CD4-positive, alpha-beta T cell treated with Interleukin-12 subunit alpha and Interleukin-12 subunit beta, for 1 hour (primary cell): ENCODE measurements at regions not wholly inside any gene's neighbourhood (a gene's known extent, or its start where the extent isn't known, plus 50 kb on each side); places are given as distances from the start of the nearest gene placed in this dataset.

Experiments
- DNase-seq: peaks from one replicate; pipeline ENCODE4 v3.0.0-alpha.2; 2020

DNA sequence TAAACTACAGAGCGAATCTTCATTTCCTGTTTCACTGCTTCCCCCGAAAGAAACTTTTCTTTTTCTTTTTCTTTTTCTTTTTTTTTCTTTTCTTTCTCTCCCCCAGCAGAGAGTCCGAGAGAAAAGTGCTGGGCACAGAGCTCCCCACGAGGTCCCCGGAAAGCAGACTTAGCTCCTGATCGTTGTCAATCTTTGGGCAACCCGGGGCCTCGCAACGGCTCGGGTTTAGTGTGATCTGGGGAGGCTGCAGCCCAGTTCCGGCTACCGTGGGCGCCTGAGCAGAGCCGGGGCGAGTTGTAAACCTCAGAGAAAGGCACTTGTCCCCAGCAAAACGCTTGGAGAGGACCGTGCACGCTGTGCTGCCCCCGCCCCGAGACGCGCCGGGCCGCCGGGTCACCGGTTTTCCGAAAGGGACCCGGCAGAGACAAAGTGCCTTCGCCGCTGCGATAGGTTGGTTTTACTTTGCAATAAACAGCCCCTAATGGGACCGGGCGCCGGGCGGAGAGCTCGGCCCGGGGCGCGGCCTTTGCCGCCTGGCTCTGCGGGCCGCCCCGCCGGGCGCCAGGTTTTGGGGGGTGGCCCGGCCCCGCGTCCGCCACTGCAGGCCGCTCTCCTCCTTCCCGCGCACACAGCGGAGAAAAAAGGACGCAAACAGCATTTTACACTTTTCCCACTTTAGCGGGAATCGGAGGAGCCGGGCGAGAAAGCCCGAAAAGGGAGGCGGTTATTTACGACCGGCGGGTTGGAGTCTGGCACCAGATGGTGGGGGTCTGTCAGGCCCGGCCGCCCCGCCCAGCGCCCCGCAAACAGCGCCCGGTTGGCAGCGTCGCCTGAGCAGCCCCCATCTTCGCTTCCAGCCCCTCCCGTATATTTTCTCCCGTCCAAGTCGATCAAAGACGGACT is 136.0 kb downstream of the INSIG2 start:
- peak; percentile 33 for DNase-seq

DNA sequence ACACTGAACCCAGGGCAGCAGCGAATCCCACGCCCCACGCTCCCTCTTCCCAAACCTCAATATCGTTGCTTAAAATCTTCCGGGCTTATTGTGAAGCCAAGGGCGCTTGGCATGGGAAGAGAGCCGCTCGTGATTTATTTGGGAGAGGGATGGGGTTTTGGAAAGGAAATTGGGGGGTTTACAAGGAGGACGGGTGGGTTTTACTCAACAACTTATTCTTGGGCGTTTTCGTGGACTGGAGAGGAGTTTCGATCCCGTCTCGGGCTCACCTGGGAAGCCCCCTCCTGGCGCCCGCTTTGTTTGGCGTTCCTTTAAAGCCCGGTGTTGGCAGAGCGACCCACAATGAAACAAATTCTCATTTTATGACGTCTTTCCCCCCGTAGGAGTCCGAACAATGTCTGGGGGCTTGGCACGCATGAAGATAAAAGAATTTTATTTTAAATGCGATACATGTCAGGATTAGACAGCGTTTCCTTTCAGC is 135.3 kb downstream of the INSIG2 start:
- DNase-seq, result peak; percentile 16

DNA sequence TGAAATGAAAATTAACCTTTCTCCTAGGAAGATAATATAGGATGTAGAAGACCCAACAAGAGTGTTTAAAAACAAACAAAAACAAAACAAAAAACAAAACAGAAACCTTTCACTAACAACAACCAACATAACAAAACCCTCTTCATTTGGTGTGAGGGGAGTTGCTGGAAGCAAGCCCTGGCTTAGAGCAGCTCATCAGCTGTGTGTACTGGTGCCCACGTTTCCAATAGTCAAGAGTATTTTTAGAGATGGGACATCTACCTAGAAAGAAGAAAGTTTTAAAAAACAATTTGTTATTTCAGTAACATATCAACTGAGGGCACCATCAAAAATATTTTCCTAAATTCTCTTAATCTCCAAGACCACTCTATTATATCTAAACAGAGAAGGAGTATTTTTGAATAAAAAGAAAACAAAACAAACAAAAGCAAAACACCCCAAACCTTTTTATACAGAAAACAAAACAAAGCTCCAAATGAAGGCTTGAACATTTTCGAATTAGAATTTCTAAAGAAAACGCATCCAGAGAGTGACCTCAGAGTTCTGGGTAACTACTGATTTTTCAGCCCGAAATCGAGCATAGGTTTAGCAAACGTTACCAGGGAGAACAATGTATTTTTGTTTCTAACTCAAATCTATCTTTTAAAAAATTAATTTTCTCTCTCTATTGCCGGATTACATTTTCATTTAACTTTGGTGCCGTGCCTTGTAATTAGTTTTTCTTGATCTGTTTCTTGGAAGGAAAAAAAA is 134.6 kb downstream of the INSIG2 start:
- no peak for DNase-seq

DNA sequence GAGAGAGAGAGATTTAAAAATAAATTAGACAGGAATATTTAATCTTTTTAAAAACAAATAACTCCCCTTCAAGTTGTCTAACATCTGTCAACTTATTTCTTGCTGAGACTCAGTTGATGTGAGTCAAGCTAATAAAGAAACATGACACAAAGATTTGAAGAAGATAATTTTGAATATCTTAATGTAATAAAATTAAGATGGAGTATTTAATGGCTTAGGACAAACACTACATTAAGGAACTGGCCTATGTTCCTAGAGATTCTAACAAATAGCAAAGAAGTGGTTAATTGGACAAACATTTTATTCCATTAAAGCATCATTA is 134.0 kb downstream of the INSIG2 start:
- DNase-seq, result no peak

DNA sequence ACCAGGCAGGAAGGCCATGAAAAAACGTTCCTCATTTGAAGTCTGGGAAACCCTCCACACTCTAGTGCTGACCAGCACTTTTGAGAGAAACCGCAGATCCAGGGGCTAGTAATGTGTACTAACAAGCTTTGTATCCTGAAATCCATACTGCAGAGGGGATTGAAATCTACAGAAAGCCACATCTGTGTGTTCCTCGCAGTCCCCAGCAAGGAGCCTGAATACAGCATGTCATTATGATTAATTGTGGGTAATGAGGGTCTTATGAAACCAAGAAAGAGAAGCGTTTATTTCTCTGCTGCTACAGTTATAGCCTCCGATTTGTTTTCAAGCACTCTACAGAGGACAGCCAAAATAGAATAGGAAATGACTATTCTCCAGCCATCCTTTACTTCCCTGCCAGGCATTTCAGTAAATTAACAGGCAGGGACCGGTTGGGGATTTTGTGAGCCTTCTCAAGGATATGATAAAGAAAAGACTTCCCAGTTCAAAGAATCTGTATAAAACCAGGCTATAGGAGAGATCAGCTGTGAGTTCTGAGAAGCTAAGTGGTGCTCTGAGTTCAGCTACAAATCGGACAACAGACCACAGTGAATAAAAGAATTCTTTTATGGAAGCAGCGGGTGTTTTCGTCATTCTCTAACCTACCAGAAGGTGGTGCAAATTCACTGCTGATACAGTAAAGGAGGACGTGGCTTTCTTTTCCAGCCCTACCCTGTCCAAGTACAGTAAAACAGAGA is 133.4 kb downstream of the INSIG2 start:
- DNase-seq, result peak; percentile 63

DNA sequence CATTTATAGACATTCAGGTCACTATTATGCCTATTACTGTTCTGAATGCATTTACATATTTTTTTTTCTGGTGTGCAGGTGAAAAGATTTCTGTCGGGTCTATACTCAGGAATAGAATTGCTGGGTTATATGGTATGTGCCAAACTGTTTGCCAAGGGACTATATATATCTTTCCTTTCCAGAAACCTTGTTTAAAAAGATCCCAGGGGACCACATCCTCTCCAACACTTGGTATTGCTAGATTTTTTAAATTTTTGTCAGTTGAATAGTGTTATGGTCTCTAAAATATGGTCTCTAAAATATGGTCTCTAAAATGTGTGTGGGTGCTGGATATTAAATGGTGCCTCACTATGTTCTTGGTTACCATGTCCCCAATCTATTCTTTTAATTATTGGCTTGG is 131.3 kb downstream of the INSIG2 start:
- no peak for DNase-seq

DNA sequence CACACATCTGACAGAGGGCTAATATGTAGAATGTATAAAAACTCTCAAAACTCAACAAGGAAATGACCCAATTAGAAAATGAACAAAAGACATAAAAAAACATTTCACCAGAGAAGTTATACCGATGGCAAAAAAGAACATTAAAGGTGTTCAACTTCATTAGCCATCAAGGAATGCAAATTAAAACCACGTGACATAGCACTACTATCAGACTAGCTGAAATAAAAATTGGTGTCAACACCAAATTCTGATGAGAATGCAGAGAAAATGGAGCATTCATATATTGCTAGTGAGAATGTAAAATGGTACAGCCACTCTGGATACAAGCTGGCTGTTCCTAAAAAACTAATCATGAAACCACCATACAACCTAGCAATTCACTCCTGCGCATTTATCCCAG is 128.0 kb downstream of the INSIG2 start:
- no peak for DNase-seq

DNA sequence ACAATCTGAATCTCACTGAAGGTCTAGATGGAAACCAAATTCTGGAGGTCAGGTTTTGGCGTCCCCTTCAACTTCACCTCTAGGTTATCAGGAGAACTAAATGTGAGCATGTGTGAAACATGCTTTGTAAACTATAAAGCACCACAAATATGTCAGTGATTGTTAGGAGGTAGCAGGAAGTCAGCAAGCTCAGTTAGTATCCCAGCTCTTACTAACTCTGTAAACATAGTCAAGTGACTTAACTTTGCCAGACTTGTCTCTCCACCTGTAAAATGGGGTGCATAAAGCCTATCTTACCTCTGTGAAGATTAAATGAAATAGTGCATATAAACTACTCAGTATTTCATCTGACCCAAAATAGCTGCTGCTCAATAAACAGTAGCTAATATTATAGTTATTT is 121.5 kb downstream of the INSIG2 start:
- DNase-seq, result no peak

DNA sequence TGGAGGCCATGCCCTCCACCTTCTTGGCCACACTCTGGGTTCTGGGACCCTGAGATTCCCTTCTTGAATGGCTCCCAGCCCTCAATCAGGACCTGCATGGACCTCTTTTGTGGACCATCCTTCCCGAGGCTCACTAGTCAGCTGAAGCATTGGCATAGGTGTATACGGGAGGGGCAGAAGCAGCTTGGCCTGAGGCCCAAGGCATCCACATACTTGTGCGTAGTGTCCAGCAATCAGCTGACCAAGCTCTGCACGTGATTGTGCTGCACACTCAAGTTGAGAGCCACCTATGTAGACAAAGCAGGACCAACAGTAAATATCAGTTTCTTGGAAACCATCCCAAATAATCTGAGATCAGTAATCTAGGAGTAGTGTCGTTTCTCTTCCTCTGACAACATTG is 119.6 kb downstream of the INSIG2 start:
- no peak for DNase-seq

DNA sequence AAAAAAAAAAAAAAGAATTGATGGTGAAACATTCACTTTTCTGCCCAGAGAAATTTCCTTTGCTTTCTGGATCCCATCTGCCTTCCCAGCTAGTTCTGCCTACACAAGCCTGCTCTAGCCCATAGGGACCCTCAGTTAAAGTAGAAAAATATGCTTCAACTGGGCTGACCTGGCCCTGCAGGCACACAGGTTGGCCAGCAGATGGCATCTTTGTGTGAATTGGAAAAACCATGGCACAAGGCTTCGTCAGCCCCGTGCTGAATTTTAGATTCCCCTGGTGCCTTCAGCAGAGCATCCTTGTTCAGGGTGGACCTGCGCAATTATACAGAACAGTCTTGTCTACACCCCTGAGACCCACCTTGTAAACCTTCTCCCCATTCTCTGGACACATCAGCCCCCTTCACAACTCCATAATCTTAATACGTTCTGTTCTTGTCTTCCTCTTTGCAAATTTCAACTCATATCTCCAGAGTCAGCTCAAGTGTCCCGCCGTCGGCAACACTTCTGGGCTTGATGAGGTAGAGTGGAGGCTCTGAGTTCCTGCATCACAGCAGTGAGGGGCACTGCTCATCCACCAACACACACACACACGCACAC is 114.5 kb downstream of the INSIG2 start:
- peak; percentile 58 for DNase-seq

DNA sequence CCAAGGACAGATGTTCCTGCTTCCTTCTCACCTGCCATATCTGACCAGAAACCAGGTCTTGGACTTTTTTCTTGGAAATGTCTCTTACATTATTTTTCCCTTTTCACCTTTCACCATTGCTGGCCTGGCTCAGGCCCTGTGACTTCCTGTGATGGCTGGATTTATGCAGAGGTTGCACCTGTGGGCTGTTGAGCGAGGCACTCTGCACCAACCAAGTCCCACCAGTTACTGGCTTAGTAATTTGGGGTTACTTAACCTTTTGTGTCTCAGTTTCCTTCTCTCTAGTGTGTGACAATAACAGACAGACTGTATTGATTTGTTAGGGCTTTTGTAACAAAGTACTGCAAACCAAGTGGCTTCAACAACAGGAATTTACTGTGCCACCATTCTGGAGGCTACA is 110.0 kb downstream of the INSIG2 start:
- no peak for DNase-seq

DNA sequence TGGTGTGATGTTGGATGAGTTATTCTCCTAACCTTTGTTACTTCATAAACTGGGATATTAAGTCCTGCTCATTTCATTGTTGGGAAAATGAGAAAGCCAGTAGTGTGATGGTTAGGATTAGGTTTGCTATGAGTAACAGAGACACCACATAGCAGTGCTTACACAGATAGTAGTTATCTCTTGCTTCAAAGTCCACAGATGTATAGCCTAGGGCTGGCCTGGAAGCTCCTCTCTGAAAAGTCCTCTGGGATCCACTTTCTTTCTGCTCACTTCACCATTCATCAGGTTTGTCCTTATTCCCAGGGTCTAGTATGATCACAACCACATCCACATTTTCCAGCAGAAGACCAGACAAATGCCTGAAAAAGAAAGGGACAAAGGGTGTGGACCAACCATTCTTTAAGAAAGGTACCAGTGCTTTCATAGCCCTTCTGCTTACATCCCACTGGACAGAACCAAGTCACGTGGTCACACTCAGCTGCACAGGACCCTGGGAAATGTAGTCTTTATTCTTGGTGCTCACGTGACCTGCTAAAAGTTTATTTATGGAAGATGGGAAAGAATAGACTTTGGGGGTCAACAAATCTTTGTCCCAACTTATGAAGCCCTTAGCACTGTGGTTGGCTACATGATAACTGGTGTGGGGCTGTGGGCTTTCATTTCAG is 108.9 kb downstream of the INSIG2 start:
- peak; percentile 13 for DNase-seq

DNA sequence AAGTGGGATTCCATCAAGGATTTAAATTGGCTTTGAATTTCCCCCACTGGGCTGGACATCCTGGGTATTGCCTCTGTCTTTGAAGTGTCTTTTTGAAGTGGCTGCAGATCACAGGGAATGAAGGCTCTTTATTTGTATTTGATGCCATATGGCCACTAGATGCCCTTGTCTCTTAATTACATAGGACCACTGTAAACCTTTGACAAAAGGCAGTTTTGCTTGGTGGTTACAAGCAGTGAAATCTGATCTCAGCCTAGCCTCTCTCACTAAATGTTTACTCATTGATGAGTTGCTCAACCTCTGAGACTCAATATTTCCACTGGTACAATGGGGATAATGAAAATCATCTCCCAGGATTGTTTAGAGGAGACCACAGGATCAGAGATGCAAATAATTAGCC is 102.2 kb downstream of the INSIG2 start:
- no peak for DNase-seq

DNA sequence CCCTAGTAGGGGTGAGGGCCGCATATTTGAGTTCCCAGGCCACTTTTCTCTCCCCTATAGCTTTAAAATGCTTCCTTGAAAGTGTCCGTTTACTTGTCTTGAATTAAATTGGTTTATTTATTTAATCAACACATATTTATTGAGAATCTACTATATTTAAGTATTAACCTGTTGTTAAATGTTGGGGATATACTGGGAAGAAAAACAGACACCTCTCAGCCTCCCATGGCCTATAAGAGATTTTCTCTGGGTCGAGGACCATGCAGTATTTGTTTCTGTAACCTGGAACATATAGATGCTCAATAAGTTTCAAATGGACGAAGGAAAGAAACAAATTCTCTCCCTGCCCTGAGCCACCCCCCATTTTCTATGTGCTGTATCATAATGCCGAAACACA is 98.6 kb downstream of the INSIG2 start:
- DNase-seq, result no peak

DNA sequence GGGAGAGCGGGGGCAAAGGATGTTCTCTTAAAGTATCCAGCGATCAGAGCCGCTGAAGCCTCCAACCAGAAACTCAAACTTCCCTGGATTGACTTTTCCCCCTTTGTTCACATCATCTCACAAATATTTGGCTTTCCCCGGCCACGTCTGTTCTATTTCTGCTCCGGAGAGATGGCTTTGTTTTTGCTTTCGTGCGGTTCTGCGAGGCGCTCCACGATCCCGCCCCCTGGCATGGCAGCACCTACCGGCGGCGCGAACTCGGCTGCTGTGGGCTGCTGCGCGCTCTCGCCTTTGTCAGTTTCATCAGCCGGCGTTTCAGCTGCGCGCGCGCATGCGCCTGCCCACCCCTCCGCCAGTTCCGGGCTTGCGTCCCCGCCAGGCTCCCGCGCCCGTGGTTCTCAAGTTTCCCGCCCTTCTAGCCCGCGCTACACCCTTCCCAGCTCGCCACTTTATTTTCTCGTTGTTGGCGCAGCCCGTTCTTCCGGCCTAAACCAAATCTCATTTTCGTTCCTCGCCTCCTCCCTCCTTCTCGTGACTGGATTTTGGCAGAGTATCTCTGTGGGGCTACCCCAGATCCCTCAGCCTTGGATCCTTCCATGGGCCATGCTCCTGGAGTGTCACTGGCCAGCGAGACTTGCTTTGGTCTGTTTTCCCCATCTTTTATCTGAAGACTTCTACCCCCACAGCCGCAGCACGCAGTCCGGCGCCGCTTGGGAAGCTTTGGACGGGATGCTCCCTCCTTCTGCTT is 98.0 kb downstream of the INSIG2 start:
- peak; percentile 89 for DNase-seq

DNA sequence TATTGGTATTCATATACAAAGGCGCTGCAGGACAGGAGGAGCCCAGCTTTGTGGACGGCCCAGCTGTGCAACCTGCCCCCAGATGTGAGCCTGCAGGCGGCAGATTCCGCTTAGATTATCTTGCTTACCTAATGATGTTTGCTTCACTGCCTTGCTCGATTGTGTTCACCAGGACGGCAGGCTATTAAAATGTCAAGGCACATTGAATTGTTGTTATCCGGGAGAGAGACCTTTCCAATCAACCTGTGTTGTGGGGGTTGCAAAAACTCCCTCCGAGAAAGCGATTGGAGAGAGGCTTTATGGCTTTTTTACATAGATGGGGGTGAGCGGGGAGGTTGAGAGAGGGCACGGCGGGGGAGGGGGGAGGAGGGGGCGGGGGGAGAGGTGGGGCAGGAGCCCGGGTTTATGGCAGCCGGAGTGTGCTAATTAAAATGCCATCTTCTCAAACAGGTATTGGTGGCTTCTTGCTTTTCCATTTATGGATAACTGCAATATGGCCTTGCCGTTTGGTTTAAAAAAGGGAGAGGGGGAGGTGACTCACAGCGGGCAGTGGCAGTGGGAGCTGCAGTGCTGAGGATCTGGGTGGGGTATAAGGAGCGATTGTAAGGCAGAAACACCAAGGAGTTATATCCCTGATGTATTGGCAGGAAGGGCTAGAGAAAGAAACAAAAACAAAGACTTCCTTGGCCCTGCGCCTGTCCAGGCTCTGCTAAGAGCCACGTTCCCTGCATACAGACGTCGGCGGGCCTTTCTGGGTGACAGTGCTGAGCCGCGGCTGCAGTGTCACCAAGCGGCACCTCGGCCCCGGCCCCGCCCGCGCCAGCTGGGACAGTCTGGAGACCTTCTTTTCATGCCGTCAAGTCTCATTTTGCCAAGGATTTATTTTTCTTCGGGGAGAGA is 97.2 kb downstream of the INSIG2 start:
- peak; percentile 39 for DNase-seq

DNA sequence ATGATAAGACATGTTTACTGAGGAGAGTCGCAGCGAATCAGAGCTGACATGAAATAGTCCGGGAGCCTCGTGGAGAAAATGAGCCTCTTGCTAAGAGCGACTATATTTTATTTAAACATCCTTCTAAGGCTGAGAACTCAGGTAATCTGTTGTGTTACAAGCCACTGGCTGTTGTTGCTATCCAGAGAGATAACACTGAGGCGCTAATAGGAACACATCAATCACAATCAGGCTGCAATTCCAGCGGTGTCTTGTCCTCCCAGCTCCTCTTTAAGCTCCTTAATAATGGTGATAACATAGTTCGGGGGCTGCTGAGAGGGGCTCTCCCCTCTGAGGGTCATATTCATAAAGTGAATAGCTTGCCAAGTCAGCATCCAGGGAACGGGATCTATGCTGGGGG is 95.1 kb downstream of the INSIG2 start:
- DNase-seq, result no peak

DNA sequence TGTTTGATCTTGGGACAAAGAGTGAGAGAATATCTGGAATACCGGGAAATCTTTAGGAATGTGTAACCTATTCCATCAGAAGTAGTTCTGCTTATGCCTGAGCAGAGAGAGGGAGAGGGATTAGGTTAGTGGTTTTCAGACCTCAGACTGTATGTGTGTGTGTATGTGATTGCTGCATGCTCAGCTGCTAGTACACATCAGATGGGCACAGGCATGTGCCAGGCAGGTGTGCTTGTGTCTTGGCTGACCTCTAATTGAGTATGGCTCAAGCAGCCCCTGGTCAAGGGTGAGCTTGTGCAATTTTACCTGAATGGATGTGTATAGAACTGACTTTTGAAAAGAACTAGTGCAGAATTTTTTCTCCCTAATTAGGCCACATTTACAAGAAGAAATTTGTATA is 91.2 kb downstream of the INSIG2 start:
- no peak for DNase-seq

DNA sequence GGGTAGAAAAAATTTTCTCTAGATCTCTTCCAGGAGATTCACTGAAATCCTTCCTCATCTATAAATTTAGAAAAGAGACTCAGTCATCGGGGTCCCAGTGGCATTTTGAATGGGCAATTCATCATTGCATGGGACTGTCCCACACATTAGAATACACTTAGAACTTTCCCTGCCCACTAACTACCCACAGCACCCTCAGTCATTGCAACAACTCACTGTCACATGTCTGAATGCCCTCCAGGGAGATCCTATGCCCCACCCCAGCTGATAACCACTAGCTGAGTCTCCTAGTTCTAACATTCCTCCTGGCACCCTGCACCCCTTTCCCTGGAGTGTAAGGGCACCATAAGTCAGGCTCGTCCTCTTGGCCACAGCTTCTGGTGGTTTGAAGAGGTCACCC is 89.6 kb downstream of the INSIG2 start:
- no peak for DNase-seq

DNA sequence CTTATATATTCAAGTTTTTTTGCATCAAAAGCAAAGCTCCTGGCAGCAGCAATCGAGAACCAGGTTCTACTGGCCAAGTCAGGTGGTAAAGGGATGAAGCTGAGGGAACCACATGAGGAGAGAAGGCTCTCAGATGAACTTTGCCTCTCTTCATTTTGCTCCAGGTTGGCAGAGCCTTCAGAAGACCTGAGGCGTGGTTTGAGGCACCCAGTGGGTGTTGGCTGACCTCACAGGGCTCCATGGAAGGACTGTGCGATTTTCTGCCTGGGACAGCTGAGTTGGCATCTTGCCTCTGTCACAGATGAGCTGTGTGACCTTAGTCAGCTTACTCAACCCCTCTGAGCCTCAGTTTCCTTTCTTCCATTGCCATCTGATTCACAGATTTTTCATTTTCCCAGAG is 89.0 kb downstream of the INSIG2 start:
- DNase-seq, result no peak

DNA sequence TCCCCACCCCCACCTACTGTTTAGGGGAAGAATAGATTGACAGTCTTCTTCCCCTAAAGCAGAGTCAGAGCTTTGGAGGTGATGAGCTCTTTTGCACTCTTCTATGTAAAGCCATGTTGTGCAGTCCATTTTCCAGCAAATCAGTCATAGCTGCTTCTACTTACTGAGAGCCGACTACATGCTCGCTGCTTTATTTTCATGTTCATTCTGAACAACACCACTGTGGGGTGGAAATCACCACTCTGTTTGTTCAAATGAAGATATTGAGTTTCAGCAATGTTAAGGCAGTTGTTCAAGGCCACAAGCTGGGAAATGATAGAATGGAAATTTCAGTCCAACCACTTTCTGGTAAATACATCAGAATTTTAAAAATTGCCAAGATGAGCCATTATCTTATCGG is 88.3 kb downstream of the INSIG2 start:
- no peak for DNase-seq
